ENCODE measurements at regions not wholly inside any gene's neighbourhood (a gene's known extent, or its start where the extent isn't known, plus 50 kb on each side); places are given as distances from the start of the nearest gene placed in this dataset.

DNA sequence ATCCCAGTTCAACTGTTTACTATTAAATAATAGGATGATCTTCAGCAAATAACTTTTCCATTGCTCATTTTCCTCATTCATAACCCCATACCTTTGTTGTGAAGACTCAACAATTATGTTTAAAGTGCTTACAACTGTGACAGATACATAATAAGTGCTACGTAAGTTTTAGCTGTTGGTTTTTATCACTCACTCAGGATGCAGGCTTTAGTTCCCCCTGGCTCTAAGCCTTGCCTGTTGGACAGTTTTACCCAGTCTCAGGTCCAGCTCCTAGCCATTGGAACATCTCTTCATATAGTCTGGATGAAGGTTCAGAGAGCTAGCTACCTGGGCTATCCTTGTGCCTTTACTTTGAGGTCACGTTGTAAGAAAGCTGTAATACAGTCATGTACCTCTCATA lies 353.2 kb downstream of the CRPPA start:
- TF ChIP-seq, protein P1, sequence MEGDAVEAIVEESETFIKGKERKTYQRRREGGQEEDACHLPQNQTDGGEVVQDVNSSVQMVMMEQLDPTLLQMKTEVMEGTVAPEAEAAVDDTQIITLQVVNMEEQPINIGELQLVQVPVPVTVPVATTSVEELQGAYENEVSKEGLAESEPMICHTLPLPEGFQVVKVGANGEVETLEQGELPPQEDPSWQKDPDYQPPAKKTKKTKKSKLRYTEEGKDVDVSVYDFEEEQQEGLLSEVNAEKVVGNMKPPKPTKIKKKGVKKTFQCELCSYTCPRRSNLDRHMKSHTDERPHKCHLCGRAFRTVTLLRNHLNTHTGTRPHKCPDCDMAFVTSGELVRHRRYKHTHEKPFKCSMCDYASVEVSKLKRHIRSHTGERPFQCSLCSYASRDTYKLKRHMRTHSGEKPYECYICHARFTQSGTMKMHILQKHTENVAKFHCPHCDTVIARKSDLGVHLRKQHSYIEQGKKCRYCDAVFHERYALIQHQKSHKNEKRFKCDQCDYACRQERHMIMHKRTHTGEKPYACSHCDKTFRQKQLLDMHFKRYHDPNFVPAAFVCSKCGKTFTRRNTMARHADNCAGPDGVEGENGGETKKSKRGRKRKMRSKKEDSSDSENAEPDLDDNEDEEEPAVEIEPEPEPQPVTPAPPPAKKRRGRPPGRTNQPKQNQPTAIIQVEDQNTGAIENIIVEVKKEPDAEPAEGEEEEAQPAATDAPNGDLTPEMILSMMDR (IDR thresholded peaks at IDR 0.05; ENCODE audit: low read depth, low read length): no peak
- H3K4me3 ChIP-seq (ENCODE audit: low read depth, low read length): no peak overlapping the region

- H3K4me3 ChIP-seq (ENCODE audit: low read depth, low read length): no peak overlapping the region
- TF ChIP-seq, protein P1 (IDR thresholded peaks at IDR 0.05; ENCODE audit: low read depth, low read length): no peak
Measured at GRCh38 chr7:16067711-16068110, 353.6 kb downstream of the CRPPA start.

- H3K4me3 ChIP-seq (ENCODE audit: low read depth, low read length): no peak overlapping the region
- TF ChIP-seq, protein P1 (IDR thresholded peaks at IDR 0.05; ENCODE audit: low read depth, low read length): no peak
Measured at GRCh38 chr7:16066805-16067459, 354.4 kb downstream of the CRPPA start.

GRCh38 chr7:16065939-16066338 lies 355.4 kb downstream of the CRPPA start:
- H3K4me3 ChIP-seq (ENCODE audit: low read depth, low read length): no peak overlapping the region
- TF ChIP-seq, protein P1 (IDR thresholded peaks at IDR 0.05; ENCODE audit: low read depth, low read length): no peak

- TF ChIP-seq, protein P1 (IDR thresholded peaks at IDR 0.05; ENCODE audit: low read depth, low read length): no peak
- no peak overlapping the region for H3K4me3 ChIP-seq (ENCODE audit: low read depth, low read length)
Measured at GRCh38 chr7:16063716-16064675, 357.3 kb downstream of the CRPPA start.

GRCh38 chr7:16063221-16063620 lies 358.1 kb downstream of the CRPPA start:
- no peak overlapping the region for H3K4me3 ChIP-seq (ENCODE audit: low read depth, low read length)
- TF ChIP-seq, protein P1 (IDR thresholded peaks at IDR 0.05; ENCODE audit: low read depth, low read length): no peak

DNA sequence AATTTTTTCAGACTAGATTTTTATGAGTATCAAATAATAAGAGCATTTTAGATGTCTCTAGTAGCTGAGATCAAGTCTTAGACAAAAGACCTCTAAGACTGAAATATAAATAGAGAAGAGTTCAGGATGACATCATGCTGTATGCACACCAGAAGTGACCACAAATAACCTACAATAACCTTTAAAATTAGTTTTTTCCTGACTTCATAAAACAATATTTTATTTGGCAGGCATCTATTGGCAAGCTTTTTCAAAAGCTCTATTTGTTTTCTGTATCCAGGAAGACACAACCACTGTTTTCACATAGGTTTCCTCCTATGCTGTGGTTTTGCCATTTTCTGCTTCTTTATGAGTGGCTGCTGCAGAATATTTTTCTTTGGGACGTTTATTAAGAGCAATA lies 359.1 kb downstream of the CRPPA start:
- no peak overlapping the region for H3K4me3 ChIP-seq (ENCODE audit: low read depth, low read length)
- TF ChIP-seq, protein P1 (IDR thresholded peaks at IDR 0.05; ENCODE audit: low read depth, low read length): no peak
